B cell (primary cell): ENCODE measurements at regions not wholly inside any gene's neighbourhood (a gene's known extent, or its start where the extent isn't known, plus 50 kb on each side); places are given as distances from the start of the nearest gene placed in this dataset.

Experiments
- ATAC-seq: fragments of 200-7000 bp; cut with Tn5 transposase; one replicate; pipeline ENCODE4 v1.10.0; 2021; ENCODE audit warnings: low read depth, mild to moderate bottlenecking, moderate number of reproducible peaks, moderate library complexity
- CTCF ChIA-PET: fragments of 350-600 bp; sonication (Branson Sonifier 250); formaldehyde crosslinking; loops from one replicate; lab custom pipeline; 2021; ENCODE audit warnings: antibody characterized with exemption, inconsistent platforms; lab: Charles Lee
- POLR2A ChIA-PET: fragments of 350-600 bp; sonication (Branson Sonifier 250); formaldehyde crosslinking; loops from one replicate; lab custom pipeline; 2021; ENCODE audit warnings: antibody characterized with exemption; lab: Charles Lee
- DNase-seq: peaks from one replicate; pipeline ENCODE4 v3.0.0; 2013
- H2AFZ ChIP-seq: 2 replicates; pipeline ENCODE4 v1.6.1; 2012; ENCODE audit warnings: mild to moderate bottlenecking, low read depth, low read length; ENCODE audit not compliant: insufficient read depth, poor library complexity, severe bottlenecking
- H3K27ac ChIP-seq, 2 donors: 1 replicate in 1 of 2; 2 replicates in 1 of 2; pipeline ENCODE4 v1.5.1; 2012 to 2013; ENCODE audit warnings: low read length in 2 of 2, mild to moderate bottlenecking in 2 of 2, moderate library complexity in 1 of 2
- H3K27me3 ChIP-seq, 4 experiments: fragments of 200-600 bp in 1 of 4; sonication (generic) in 1 of 4; replicated peaks in 1 of 4; 1 replicate in 2 of 4; 2 replicates in 2 of 4; pipeline versions ENCODE4 v1.6.1 to v1.7.0; 2013 to 2016; ENCODE audit warnings: low read length in 3 of 4, mild to moderate bottlenecking in 2 of 4, mixed read lengths in 1 of 4, moderate library complexity in 1 of 4; ENCODE audit not compliant: insufficient read depth in 4 of 4, control insufficient read depth in 3 of 4; ENCODE audit errors: control extremely low read depth in 1 of 4
- H3K36me3 ChIP-seq, 2 experiments: replicated peaks in 1 of 2; 1 replicate in 1 of 2; 2 replicates in 1 of 2; pipeline versions ENCODE4 v1.6.1 to v1.7.1; 2013; ENCODE audit warnings: low read length in 1 of 2; ENCODE audit not compliant: insufficient read depth in 2 of 2, control insufficient read depth in 1 of 2; ENCODE audit errors: control extremely low read depth in 1 of 2, extremely low read depth in 1 of 2
- H3K4me1 ChIP-seq, 2 donors: fragments of 200-600 bp in 1 of 2; sonication (generic) in 1 of 2; 1 replicate in 1 of 2; 2 replicates in 1 of 2; pipeline versions ENCODE4 v1.5.1 to v1.6.1; 2013 to 2017; ENCODE audit warnings: low read length in 2 of 2; ENCODE audit not compliant: control insufficient read depth in 2 of 2, insufficient read depth in 2 of 2
- H3K4me2 ChIP-seq: replicated peaks from 2 replicates; pipeline ENCODE3; 2012; ENCODE audit warnings: mild to moderate bottlenecking, low read depth, low read length; ENCODE audit not compliant: poor library complexity, severe bottlenecking
- H3K4me3 ChIP-seq, 5 experiments: fragments of 200-600 bp in 1 of 5; sonication (generic) in 1 of 5; 1 replicate in 3 of 5; 2 replicates in 2 of 5; pipeline versions ENCODE4 v1.5.1 to v1.7.0; 2011 to 2016; ENCODE audit warnings: low read length in 4 of 5, mild to moderate bottlenecking in 4 of 5, low read depth in 2 of 5, control low read depth in 1 of 5, moderate library complexity in 1 of 5; ENCODE audit not compliant: insufficient read depth in 1 of 5; ENCODE audit errors: control extremely low read depth in 1 of 5, extremely low read depth in 1 of 5
- H3K79me2 ChIP-seq: fragments of 200-600 bp; sonication (generic); one replicate; pipeline ENCODE4 v1.6.0; 2016; ENCODE audit warnings: low read length; ENCODE audit not compliant: control insufficient read depth, insufficient read depth
- H3K9ac ChIP-seq: fragments of 200-600 bp; sonication (generic); 2 replicates; pipeline ENCODE4 v1.6.1; 2017; ENCODE audit warnings: mild to moderate bottlenecking, low read length, moderate library complexity
- H3K9me3 ChIP-seq, 3 donors: one replicate each; pipeline versions ENCODE4 v1.6.1 to v1.7.1; 2013; ENCODE audit warnings: low read length in 2 of 3; ENCODE audit not compliant: control insufficient read depth in 2 of 3, insufficient read depth in 1 of 3; ENCODE audit errors: control extremely low read depth in 1 of 3
- H4K20me1 ChIP-seq: 2 replicates; pipeline ENCODE4 v1.6.0; 2012; ENCODE audit warnings: mild to moderate bottlenecking, low read length; ENCODE audit not compliant: insufficient read depth, control insufficient read depth, poor library complexity, severe bottlenecking
- H3K27ac Mint-ChIP-seq: one replicate; pipeline ENCODE4 v1.8.0; 2021; ENCODE audit warnings: mixed read lengths
- H3K27me3 Mint-ChIP-seq: one replicate; pipeline ENCODE4 v1.8.0; 2021; ENCODE audit warnings: mixed read lengths
- H3K4me1 Mint-ChIP-seq: one replicate; pipeline ENCODE4 v1.8.0; 2021; ENCODE audit warnings: mixed read lengths
- H3K4me3 Mint-ChIP-seq: one replicate; pipeline ENCODE4 v1.8.0; 2021; ENCODE audit warnings: mixed read lengths
- H3K9me3 Mint-ChIP-seq: one replicate; pipeline ENCODE4 v1.8.0; 2022; ENCODE audit warnings: mixed read lengths; ENCODE audit not compliant: insufficient read depth
- CTCF ChIP-seq: fragments of 200-600 bp; IDR thresholded peaks from one replicate; pipeline ENCODE4 v1.8.0; 2022; ENCODE audit warnings: antibody characterized with exemption, mild to moderate bottlenecking
- EZH2 ChIP-seq: IDR thresholded peaks from 2 replicates; pipeline ENCODE4 v1.6.1; 2012; ENCODE audit warnings: borderline replicate concordance, low read depth, mild to moderate bottlenecking, moderate library complexity, low read length; ENCODE audit not compliant: insufficient read depth, poor library complexity, severe bottlenecking
- WGBS: methylation state at CpG from one replicate; pipeline ENCODE4 v1.1.5; 2013; ENCODE audit warnings: missing lambda C conversion rate; ENCODE audit not compliant: insufficient coverage; 5-methylcytosine and 5-hydroxymethylcytosine counted together
- intact Hi-C: fragments of 100-400 bp; cut with micrococcal nuclease; formaldehyde crosslinking; loops from one replicate; pipeline ENCODE4 v1.10.0; 2022

- POLR2A ChIA-PET, result no interaction called here
- H3K9me3 ChIP-seq, result no peaks in the 10 kb centered on the region
Measured at GRCh38 chr3:190192087-190192486, 71.4 kb upstream of the P3H2 start.

GRCh38 chr3:190188197-190188596, 67.5 kb upstream of the P3H2 start:
- ChIA-PET POLR2A (no interaction called here), CTCF (no interaction called here)
- no peak overlapping the region for H3K4me3 Mint-ChIP-seq
- intact Hi-C loops, result no loop called here
- 88% methylated on average over 2 of the region's 2 CpGs for WGBS
- Histone ChIP-seq H3K4me3 (no peak overlapping the region), H3K9ac (no peak overlapping the region), H3K79me2 (no peaks in the 10 kb centered on the region), H3K9me3 (no peaks in the 10 kb centered on the region), H3K27me3 (no peaks in the 10 kb centered on the region), H4K20me1 (no peaks in the 10 kb centered on the region), H3K36me3 (no peaks in the 10 kb centered on the region), H2AFZ (no peak overlapping the region), H3K4me2 (no peak overlapping the region), H3K4me1 (no peaks in the 10 kb centered on the region), H3K27ac (no peak overlapping the region)
- no peaks in the 10 kb centered on the region for H3K4me1 Mint-ChIP-seq
- no peaks in the 10 kb centered on the region for H3K9me3 Mint-ChIP-seq
- no peak for ATAC-seq
- H3K27me3 Mint-ChIP-seq, result no peaks in the 10 kb centered on the region
- TF ChIP-seq CTCF, result no peak
- TF ChIP-seq EZH2, result no peak
- DNase-seq, result no peak
- H3K27ac Mint-ChIP-seq, result no peak overlapping the region

More at GRCh38 chr3:190192087-190192486, 71.4 kb upstream of the P3H2 start:
- Mint-ChIP-seq H3K4me1 (no peaks in the 10 kb centered on the region), H3K4me3 (no peak overlapping the region), H3K27ac (no peak overlapping the region), H3K9me3 (no peaks in the 10 kb centered on the region), H3K27me3 (no peaks in the 10 kb centered on the region)
- WGBS, result 71% methylated on average over 1 of the region's 2 CpGs
- no peaks in the 10 kb centered on the region for H3K4me1 ChIP-seq
- no peak overlapping the region for H3K9ac ChIP-seq
- no peak overlapping the region for H3K27ac ChIP-seq
- intact Hi-C loops, result no loop called here
- H2AFZ ChIP-seq, result no peak overlapping the region
- H3K4me3 ChIP-seq, result no peak overlapping the region
- no peak overlapping the region for H3K4me2 ChIP-seq
- no peaks in the 10 kb centered on the region for H3K79me2 ChIP-seq
- no peaks in the 10 kb centered on the region for H4K20me1 ChIP-seq
- TF ChIP-seq EZH2 (no peak), CTCF (no peak)
- DNase-seq (no peak), ATAC-seq (no peak)
- CTCF ChIA-PET, result no interaction called here
- no peaks in the 10 kb centered on the region for H3K27me3 ChIP-seq
- H3K36me3 ChIP-seq, result no peaks in the 10 kb centered on the region
